ENCODE measurements at regions not wholly inside any gene's neighbourhood (a gene's known extent, or its start where the extent isn't known, plus 50 kb on each side); places are given as distances from the start of the nearest gene placed in this dataset.

DNA sequence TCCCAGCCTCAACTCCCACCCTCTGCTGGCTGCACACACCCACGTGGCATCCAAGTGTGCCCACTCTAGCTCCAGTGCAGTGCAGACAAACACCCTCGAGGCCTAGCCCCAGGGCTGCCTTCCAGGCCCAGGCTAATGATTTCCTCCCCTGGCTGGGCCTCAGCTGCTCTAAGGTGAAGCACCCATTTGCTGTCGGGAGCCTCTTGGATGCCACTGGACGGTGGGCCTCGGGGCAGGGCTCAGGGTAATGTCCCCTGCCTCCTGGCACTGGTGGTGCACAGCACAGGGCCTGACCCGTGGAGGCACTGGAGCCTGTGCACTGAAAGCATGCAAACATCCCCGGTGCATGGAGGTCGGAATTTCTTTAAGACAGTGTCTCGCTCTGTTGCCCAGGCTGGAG, 635.2 kb downstream of the TBC1D22A start:
- Histone ChIP-seq H2BK20ac (ENCODE audit: low read depth, low read length) (no peak overlapping the region), H2AK5ac (ENCODE audit: low read depth, low read length) (no peak overlapping the region), H3K14ac (replicated peaks; ENCODE audit: low read depth, low read length) (no peak overlapping the region), H3K18ac (ENCODE audit: low read depth, low read length) (no peak overlapping the region), H3K56ac (ENCODE audit: extremely low read depth, insufficient read depth, low read length) (no peak overlapping the region), H4K91ac (ENCODE audit: insufficient read depth, low read depth, low read length) (no peak overlapping the region), H3K27me3 (ENCODE audit: control insufficient read depth, insufficient read depth, low read length) (no peaks in the 10 kb centered on the region), H4K20me1 (ENCODE audit: insufficient read depth, low read length) (no peaks in the 10 kb centered on the region), H3K27ac (ENCODE audit: insufficient read depth, low read length) (no peak overlapping the region), H3K9me3 (ENCODE audit: control insufficient read depth, insufficient read depth, low read length) (peaks cover 30% of the 10 kb centered on the region), H4K5ac (ENCODE audit: low read depth, low read length) (no peak overlapping the region), H2AFZ (replicated peaks; ENCODE audit: low read length, poor library complexity) (no peak overlapping the region), H2BK5ac (ENCODE audit: low read depth, low read length, poor library complexity, severe bottlenecking) (no peak overlapping the region), H3K4me1 (ENCODE audit: control insufficient read depth, insufficient read depth, low read length) (no peaks in the 10 kb centered on the region), H3K4me3 (ENCODE audit: insufficient read depth, low read depth, low read length) (no peak overlapping the region), H3K4me2 (ENCODE audit: low read depth, low read length) (no peak overlapping the region), H4K8ac (ENCODE audit: low read depth in 2 of 2, low read length in 2 of 2) (no peak overlapping the region), H3K23ac (ENCODE audit: low read depth, low read length) (no peak overlapping the region), H3K79me1 (ENCODE audit: low read depth in 1 of 2, low read length in 2 of 2) (no peaks in the 10 kb centered on the region), H2BK15ac (ENCODE audit: low read depth, low read length) (no peak overlapping the region), H3K4ac (ENCODE audit: low read depth, low read length) (no peak overlapping the region), H3K9ac (ENCODE audit: low read depth, low read length) (no peak overlapping the region), H2AK9ac (replicated peaks; ENCODE audit: low read depth, low read length, poor library complexity) (no peak overlapping the region), H3K36me3 (ENCODE audit: control insufficient read depth, insufficient read depth, low read length) (no peaks in the 10 kb centered on the region), H3K9me1 (ENCODE audit: insufficient read depth, low read length) (no peaks in the 10 kb centered on the region), H2BK120ac (ENCODE audit: low read depth, low read length) (no peak overlapping the region)
- intact Hi-C loops (cut with micrococcal nuclease), result no loop called here
- in situ Hi-C loops (cut with MboI; ENCODE audit: low sequenced_read_pairs), result no loop called here
- 33% methylated on average over 2 of the region's 9 CpGs; no CpG with 5 or more reads in 1 of the 2 experiments for WGBS, 2 experiments (ENCODE audit: extremely low coverage in 2 of 2, insufficient read length in 1 of 2)
- dilution Hi-C loops (cut with HindIII; ENCODE audit: low sequenced_read_pairs, unreplicated experiment), result no loop called here
- TF ChIP-seq CHD1 (IDR thresholded peaks at IDR 0.05; ENCODE audit: low read depth, low read length) (no peak), RFX5 (IDR thresholded peaks at IDR 0.05; ENCODE audit: low read depth, low read length) (no peak), POLR2A (IDR thresholded peaks at IDR 0.05; ENCODE audit: low read depth, low read length) (no peak), SMC3 (IDR thresholded peaks at IDR 0.05; ENCODE audit: low read depth, low read length) (no peak), MAFK (IDR thresholded peaks at IDR 0.05; ENCODE audit: low read depth, low read length) (no peak), RAD21 (IDR thresholded peaks at IDR 0.05; ENCODE audit: low read length) (no peak), NFE2L2 (IDR thresholded peaks at IDR 0.05; ENCODE audit: low read depth, low read length) (no peak), BHLHE40 (IDR thresholded peaks at IDR 0.05; ENCODE audit: low read depth, low read length) (no peak), FOS (IDR thresholded peaks at IDR 0.05; ENCODE audit: low read depth, low read length) (no peak), RCOR1 (IDR thresholded peaks at IDR 0.05; ENCODE audit: insufficient replicate concordance, low read length) (no peak)
- TF ChIP-seq, protein P1, sequence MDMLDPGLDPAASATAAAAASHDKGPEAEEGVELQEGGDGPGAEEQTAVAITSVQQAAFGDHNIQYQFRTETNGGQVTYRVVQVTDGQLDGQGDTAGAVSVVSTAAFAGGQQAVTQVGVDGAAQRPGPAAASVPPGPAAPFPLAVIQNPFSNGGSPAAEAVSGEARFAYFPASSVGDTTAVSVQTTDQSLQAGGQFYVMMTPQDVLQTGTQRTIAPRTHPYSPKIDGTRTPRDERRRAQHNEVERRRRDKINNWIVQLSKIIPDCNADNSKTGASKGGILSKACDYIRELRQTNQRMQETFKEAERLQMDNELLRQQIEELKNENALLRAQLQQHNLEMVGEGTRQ (IDR thresholded peaks at IDR 0.05; ENCODE audit: low read depth, low read length), result no peak
- TF ChIP-seq, protein P2, sequence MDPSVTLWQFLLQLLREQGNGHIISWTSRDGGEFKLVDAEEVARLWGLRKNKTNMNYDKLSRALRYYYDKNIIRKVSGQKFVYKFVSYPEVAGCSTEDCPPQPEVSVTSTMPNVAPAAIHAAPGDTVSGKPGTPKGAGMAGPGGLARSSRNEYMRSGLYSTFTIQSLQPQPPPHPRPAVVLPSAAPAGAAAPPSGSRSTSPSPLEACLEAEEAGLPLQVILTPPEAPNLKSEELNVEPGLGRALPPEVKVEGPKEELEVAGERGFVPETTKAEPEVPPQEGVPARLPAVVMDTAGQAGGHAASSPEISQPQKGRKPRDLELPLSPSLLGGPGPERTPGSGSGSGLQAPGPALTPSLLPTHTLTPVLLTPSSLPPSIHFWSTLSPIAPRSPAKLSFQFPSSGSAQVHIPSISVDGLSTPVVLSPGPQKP (IDR thresholded peaks at IDR 0.05; ENCODE audit: borderline replicate concordance, low read depth, low read length), result no peak
- ChIA-PET POLR2A (ENCODE audit: unreplicated experiment) (no interaction called here), CTCF (no interaction called here)
- no peak for ATAC-seq (ENCODE audit: low read depth)
- DNase-seq, result no peak
- BruUV-seq (replicated peaks), result no TSS peak

Data from IMR-90 (cell line).